GM12878 (cell line): ENCODE measurements at regions not wholly inside any gene's neighbourhood (a gene's known extent, or its start where the extent isn't known, plus 50 kb on each side); places are given as distances from the start of the nearest gene placed in this dataset.

ENCODE experiments used
- ATAC-seq: fragments of 200-7000 bp; cut with Tn5 transposase; 3 replicates; pipeline ENCODE4 v1.9.1; 2020; ENCODE audit warnings: mild to moderate bottlenecking, moderate library complexity
- BruUV-seq: library from RNA; stranded (reverse); fragments of 400-500 nt; replicated peaks from 2 replicates; lab custom pipeline; 2021; lab: Mats Ljungman, UMichigan
- CTCF ChIA-PET: fragments of 300-600 bp; sonication (Branson Sonifier 250); formaldehyde crosslinking; extraction: SDS; loops from one replicate; lab custom pipeline; 2021; ENCODE audit warnings: inconsistent platforms; lab: Yijun Ruan, JAX
- POLR2A ChIA-PET: fragments of 350-600 bp; formaldehyde crosslinking; extraction: SDS; loops from one replicate; lab custom pipeline; 2021; ENCODE audit warnings: inconsistent platforms; lab: Charles Lee
- RAD21 ChIA-PET: fragments of 300-600 bp; sonication (Branson Sonifier 250); formaldehyde crosslinking; loops from one replicate; lab custom pipeline; 2023; ENCODE audit warnings: antibody characterized with exemption; ENCODE audit not compliant: unreplicated experiment; lab: Charles Lee
- SMC1A ChIA-PET: fragments of 300-600 bp; sonication (Branson Sonifier 250); formaldehyde crosslinking; loops from one replicate; lab custom pipeline; 2023; ENCODE audit not compliant: unreplicated experiment, uncharacterized antibody; lab: Charles Lee
- DNase-seq: peaks from one replicate; pipeline ENCODE4 v3.0.0-alpha.2; 2011; ENCODE audit warnings: low read depth, low spot score
- FAIRE-seq: peaks from 3 replicates; lab custom pipeline; 2011; peaks lifted over from hg19 to GRCh38; lab: Jason Lieb, UNC
- H2AFZ ChIP-seq: 2 replicates; pipeline ENCODE4 v1.6.0; 2011; ENCODE audit warnings: low read depth, low read length, control low read depth; ENCODE audit not compliant: control insufficient read depth
- H3K27ac ChIP-seq: 2 replicates; pipeline ENCODE4 v1.5.1; 2011; ENCODE audit warnings: control low read depth; ENCODE audit not compliant: control insufficient read depth, insufficient read depth
- H3K27me3 ChIP-seq, 2 experiments: replicated peaks in 1 of 2; 2 replicates each; pipeline versions ENCODE4 v1.6.0 to v1.6.1; 2011; ENCODE audit warnings: low read length in 1 of 2; ENCODE audit not compliant: control insufficient read depth in 2 of 2, insufficient read depth in 2 of 2
- H3K36me3 ChIP-seq, 2 experiments: 2 replicates each; pipeline ENCODE4 v1.5.1; 2011; ENCODE audit warnings: low read length in 1 of 2; ENCODE audit not compliant: control insufficient read depth in 2 of 2, insufficient read depth in 2 of 2
- H3K4me1 ChIP-seq: 2 replicates; pipeline ENCODE4 v1.6.1; 2011; ENCODE audit warnings: mild to moderate bottlenecking, low read length, moderate library complexity, mixed read lengths; ENCODE audit not compliant: control insufficient read depth, insufficient read depth
- H3K4me2 ChIP-seq: 2 replicates; pipeline ENCODE4 v1.6.0; 2011; ENCODE audit warnings: control low read depth; ENCODE audit not compliant: control insufficient read depth, insufficient read depth
- H3K4me3 ChIP-seq: fragments of 200-600 bp; sonication (generic); 2 replicates; pipeline ENCODE4 v1.5.1; 2016
- H3K79me2 ChIP-seq: 2 replicates; pipeline ENCODE4 v1.6.0; 2011; ENCODE audit warnings: low read length; ENCODE audit not compliant: control insufficient read depth, insufficient read depth
- H3K9ac ChIP-seq: 2 replicates; pipeline ENCODE4 v1.8.0; 2011; ENCODE audit warnings: low read length, control low read depth, mixed read lengths; ENCODE audit not compliant: control insufficient read depth, insufficient read depth
- H3K9me3 ChIP-seq: replicated peaks from 3 replicates; pipeline ENCODE4 v1.5.1; 2011; ENCODE audit warnings: mild to moderate bottlenecking, low read length; ENCODE audit not compliant: control insufficient read depth, insufficient read depth
- H4K20me1 ChIP-seq: 2 replicates; pipeline ENCODE4 v1.6.0; 2011; ENCODE audit not compliant: control insufficient read depth, insufficient read depth
- CEBPB ChIP-seq, 2 experiments: fragments of 150-350 bp in 1 of 2; IDR thresholded peaks; 2 replicates each; pipeline ENCODE4 v1.6.1; 2012 to 2014; ENCODE audit warnings: low read depth in 2 of 2, low read length in 2 of 2, borderline replicate concordance in 1 of 2, inconsistent platforms in 1 of 2
- IRF5 ChIP-seq: fragments of 450-650 bp; IDR thresholded peaks from 2 replicates; pipeline ENCODE4 v1.6.1; 2017; ENCODE audit warnings: borderline replicate concordance
- MEF2B ChIP-seq: fragments of 450-650 bp; IDR thresholded peaks from 2 replicates; pipeline ENCODE4 v1.6.1; 2018; ENCODE audit warnings: mild to moderate bottlenecking, moderate library complexity; ENCODE audit not compliant: partially characterized antibody, poor library complexity, severe bottlenecking
- PBX3 ChIP-seq: IDR thresholded peaks from 2 replicates; pipeline ENCODE4 v1.6.1; 2011; ENCODE audit warnings: mild to moderate bottlenecking, low read depth, low read length, moderate library complexity; ENCODE audit not compliant: insufficient replicate concordance
- SMARCA5 ChIP-seq: fragments of 450-650 bp; IDR thresholded peaks from 2 replicates; pipeline ENCODE4 v1.6.1; 2017; ENCODE audit warnings: mild to moderate bottlenecking
- TARDBP ChIP-seq: IDR thresholded peaks from 2 replicates; pipeline ENCODE4 v1.6.1; 2016; ENCODE audit warnings: borderline replicate concordance
- USF2 ChIP-seq: IDR thresholded peaks from 2 replicates; pipeline ENCODE4 v1.6.1; 2011; ENCODE audit warnings: low read depth, low read length, improper control_type of control experiment, borderline replicate concordance
- ZBTB11 ChIP-seq: fragments of 450-650 bp; formaldehyde crosslinking; IDR thresholded peaks from 2 replicates; pipeline ENCODE4 v1.5.0; 2022; ENCODE audit warnings: mild to moderate bottlenecking, missing genetic modification characterization
- WGBS: methylation state at CpG from one replicate; pipeline ENCODE4 v1.1.6; 2016; ENCODE audit warnings: low lambda C conversion rate; ENCODE audit not compliant: insufficient replicate concordance, insufficient coverage; ENCODE audit errors: missing lambda C conversion rate; 5-methylcytosine and 5-hydroxymethylcytosine counted together
- in situ Hi-C: fragments of 300-500 bp; cut with MboI; formaldehyde crosslinking; loops from 9 replicates; pipeline ENCODE4 v1.14.3; 2018; ENCODE audit warnings: mixed read lengths
- intact Hi-C: fragments of 100-400 bp; cut with micrococcal nuclease; formaldehyde crosslinking; loops from one replicate; pipeline ENCODE4 v1.14.2; 2022; ENCODE audit not compliant: unreplicated experiment

GRCh38 chr6:87938287-87938686 is 109.4 kb upstream of the SPACA1 start:
- Histone ChIP-seq H3K27ac (no peak overlapping the region), H3K36me3 (no peaks in the 10 kb centered on the region), H3K4me2 (no peak overlapping the region), H3K27me3 (no peaks in the 10 kb centered on the region), H3K79me2 (no peaks in the 10 kb centered on the region), H3K4me3 (no peak overlapping the region), H2AFZ (no peak overlapping the region), H4K20me1 (no peaks in the 10 kb centered on the region), H3K4me1 (no peaks in the 10 kb centered on the region), H3K9me3 (no peaks in the 10 kb centered on the region), H3K9ac (no peak overlapping the region)
- RAD21 ChIA-PET = interaction anchor here (0.6 to 0.7 kb wide), 2 partner anchors 227 to 299 kb away, joined by 4 to 5 read pairs; no protein-coding TSS in a partner anchor
- BruUV-seq = no TSS peak
- SMC1A ChIA-PET = interaction anchor here (0.6 to 3.1 kb wide), 4 partner anchors 8 to 545 kb away, joined by 3 to 12 read pairs (median 3); no protein-coding TSS in a partner anchor
- no peak for ATAC-seq
- FAIRE-seq = no peak
- intact Hi-C loops (no loop called here), in situ Hi-C loops (no loop called here)
- WGBS = 99% methylated on average over 4 of the region's 4 CpGs
- DNase-seq = no peak
- POLR2A ChIA-PET = interaction anchor here (0.6 kb wide), 1 partner anchor 155 kb away, joined by 5 read pairs; no protein-coding TSS in a partner anchor
- no peak for TF ChIP-seq SMARCA5
- no peak for TF ChIP-seq ZBTB11 (CRISPR knock-in tag)
- TF ChIP-seq CEBPB (IDR thresholded peaks at IDR 0.05; ENCODE audit: borderline replicate concordance in 1 of 2, low read depth in 2 of 2, low read length in 2 of 2) = no peak
- TF ChIP-seq TARDBP = no peak
- TF ChIP-seq MEF2B = no peak
- no peak for TF ChIP-seq USF2
- no peak for TF ChIP-seq PBX3
- TF ChIP-seq IRF5 = no peak
- CTCF ChIA-PET = interaction anchor here (0.6 to 4.4 kb wide), 4 partner anchors 8 to 942 kb away, joined by 4 to 21 read pairs (median 4); no protein-coding TSS in a partner anchor
